ENCODE measurements at regions not wholly inside any gene's neighbourhood (a gene's known extent, or its start where the extent isn't known, plus 50 kb on each side); places are given as distances from the start of the nearest gene placed in this dataset.
"Not testable (repeated sequence)": the region's sequence is repeated elsewhere in the genome, so short reads cannot be mapped to it uniquely, and the experiment has no call there.

GRCh38 chr7:32638479-32639121 is 143.3 kb downstream of the AVL9 start:
- not testable (repeated sequence) for TF ChIP-seq CTCF (conservative IDR thresholded peaks at IDR 0.05; ENCODE audit: low read length); EZH2phosphoT487 (IDR thresholded peaks at IDR 0.05; ENCODE audit: borderline replicate concordance)

Measured in Loucy (cell line).